B cell (primary cell): ENCODE measurements at regions not wholly inside any gene's neighbourhood (a gene's known extent, or its start where the extent isn't known, plus 50 kb on each side); places are given as distances from the start of the nearest gene placed in this dataset.

Experiments used
- CTCF ChIP-seq: fragments of 200-600 bp; IDR thresholded peaks from one replicate; pipeline ENCODE4 v1.8.0; 2022; ENCODE audit warnings: antibody characterized with exemption, mild to moderate bottlenecking
- EZH2 ChIP-seq: IDR thresholded peaks from 2 replicates; pipeline ENCODE4 v1.6.1; 2012; ENCODE audit warnings: borderline replicate concordance, low read depth, mild to moderate bottlenecking, moderate library complexity, low read length; ENCODE audit not compliant: insufficient read depth, poor library complexity, severe bottlenecking

GRCh38 chr12:131424270-131424669, 286.6 kb upstream of the SFSWAP start:
- no peak for TF ChIP-seq CTCF
- no peak for TF ChIP-seq EZH2
